GM19328 (cell line): ENCODE measurements at regions not wholly inside any gene's neighbourhood (a gene's known extent, or its start where the extent isn't known, plus 50 kb on each side); places are given as distances from the start of the nearest gene placed in this dataset.
"Not testable (repeated sequence)": the region's sequence is repeated elsewhere in the genome, so short reads cannot be mapped to it uniquely, and the experiment has no call there.

Experiments used
- ATAC-seq: cut with Tn5 transposase; IDR thresholded peaks from one replicate; pipeline ENCODE4 v1.9.1; 2021; ENCODE audit warnings: mild to moderate bottlenecking, moderate library complexity; ENCODE audit not compliant: unreplicated experiment

GRCh38 chr2:196276421-196276820 is 105.0 kb upstream of the STK17B start:
- no peak for ATAC-seq

- no peak for ATAC-seq
Measured at GRCh38 chr2:196277002-196277401, 105.6 kb upstream of the STK17B start.

- no peak for ATAC-seq
Measured at GRCh38 chr2:196278491-196278911, 107.1 kb upstream of the STK17B start.

GRCh38 chr2:196279541-196279940 is 108.2 kb upstream of the STK17B start:
- no peak for ATAC-seq

GRCh38 chr2:196284144-196284844 is 112.9 kb upstream of the STK17B start:
- no peak for ATAC-seq

- ATAC-seq = no peak
Measured at GRCh38 chr2:196284866-196285557, 113.6 kb upstream of the STK17B start.

- ATAC-seq = no peak
Measured at GRCh38 chr2:196286821-196287220, 115.4 kb upstream of the STK17B start.

GRCh38 chr2:196287523-196287922 is 116.1 kb upstream of the STK17B start:
- ATAC-seq = no peak

GRCh38 chr2:196288006-196288538 is 116.7 kb upstream of the STK17B start:
- ATAC-seq = no peak

- no peak for ATAC-seq
Measured at GRCh38 chr2:196289000-196289399, 117.6 kb upstream of the STK17B start.

- ATAC-seq = no peak
Measured at GRCh38 chr2:196290136-196290535, 118.8 kb upstream of the STK17B start.

- no peak for ATAC-seq
Measured at GRCh38 chr2:196290569-196290968, 119.2 kb upstream of the STK17B start.

GRCh38 chr2:196291426-196291825 is 120.0 kb upstream of the STK17B start:
- no peak for ATAC-seq

GRCh38 chr2:196291873-196292800 is 120.8 kb upstream of the STK17B start:
- ATAC-seq = no peak

- no peak for ATAC-seq
Measured at GRCh38 chr2:196293751-196294515, 122.6 kb upstream of the STK17B start.

GRCh38 chr2:196294516-196294909 is 123.1 kb upstream of the STK17B start:
- no peak for ATAC-seq

- no peak for ATAC-seq
Measured at GRCh38 chr2:196295005-196295404, 123.6 kb upstream of the STK17B start.

- not testable (repeated sequence) for ATAC-seq
Measured at GRCh38 chr2:196298106-196298723, 126.8 kb upstream of the STK17B start.

- ATAC-seq = no peak
Measured at GRCh38 chr2:196307775-196308305, 136.5 kb upstream of the STK17B start.

GRCh38 chr2:196309691-196310090 is 138.3 kb upstream of the STK17B start:
- ATAC-seq = no peak
